Activated CD4-positive, alpha-beta memory T cell treated with anti-CD3 and anti-CD28 coated beads, Interleukin-2, amount 10 ng/mL, durations not matched to agents 7 days and 5 days (primary cell): ENCODE measurements at regions not wholly inside any gene's neighbourhood (a gene's known extent, or its start where the extent isn't known, plus 50 kb on each side); places are given as distances from the start of the nearest gene placed in this dataset.

Experiments used
- CTCF ChIA-PET: fragments of 350-600 bp; sonication (Branson Sonifier 250); formaldehyde crosslinking; loops from one replicate; lab custom pipeline; 2021; ENCODE audit warnings: antibody characterized with exemption, inconsistent platforms; lab: Charles Lee
- POLR2A ChIA-PET: fragments of 350-600 bp; sonication (Branson Sonifier 250); formaldehyde crosslinking; loops from one replicate; lab custom pipeline; 2021; ENCODE audit warnings: antibody characterized with exemption; lab: Charles Lee
- DNase-seq: peaks from one replicate; pipeline ENCODE4 v3.0.0-alpha.2; 2020
- H3K27ac Mint-ChIP-seq: one replicate; pipeline ENCODE4 v1.8.0; 2021; ENCODE audit warnings: mild to moderate bottlenecking, mixed read lengths
- H3K27me3 Mint-ChIP-seq: one replicate; pipeline ENCODE4 v1.8.0; 2021; ENCODE audit warnings: mixed read lengths
- H3K36me3 Mint-ChIP-seq: one replicate; pipeline ENCODE4 v1.8.0; 2021; ENCODE audit warnings: low read depth, mixed read lengths
- H3K4me1 Mint-ChIP-seq: one replicate; pipeline ENCODE4 v1.8.0; 2021; ENCODE audit warnings: mixed read lengths
- H3K4me3 Mint-ChIP-seq: one replicate; pipeline ENCODE4 v1.8.0; 2021; ENCODE audit warnings: mild to moderate bottlenecking, mixed read lengths
- H3K9me3 Mint-ChIP-seq: one replicate; pipeline ENCODE4 v1.8.0; 2021; ENCODE audit warnings: mixed read lengths

- H3K9me3 Mint-ChIP-seq: peaks cover 8% of the 10 kb centered on the region
Measured at GRCh38 chr11:91164452-91164822, 941.6 kb upstream of the CHORDC1 start.

GRCh38 chr11:91163619-91164451 is 941.0 kb upstream of the CHORDC1 start:
- ChIA-PET CTCF (no interaction called here), POLR2A (no interaction called here)
- H3K9me3 Mint-ChIP-seq: peaks cover 8% of the 10 kb centered on the region
- H3K27me3 Mint-ChIP-seq: no peaks in the 10 kb centered on the region
- no peak overlapping the region for H3K27ac Mint-ChIP-seq
- H3K4me1 Mint-ChIP-seq: no peaks in the 10 kb centered on the region
- H3K4me3 Mint-ChIP-seq: no peak overlapping the region
- H3K36me3 Mint-ChIP-seq: no peaks in the 10 kb centered on the region
- DNase-seq: no peak

More at GRCh38 chr11:91164452-91164822, 941.6 kb upstream of the CHORDC1 start:
- Mint-ChIP-seq H3K4me1 (no peaks in the 10 kb centered on the region), H3K36me3 (no peaks in the 10 kb centered on the region), H3K27me3 (no peaks in the 10 kb centered on the region), H3K4me3 (no peak overlapping the region), H3K27ac (no peak overlapping the region)
- CTCF ChIA-PET: no interaction called here
- POLR2A ChIA-PET: no interaction called here
- DNase-seq: no peak

GRCh38 chr11:91160661-91161060 is 937.8 kb upstream of the CHORDC1 start:
- peaks cover 11% of the 10 kb centered on the region for H3K9me3 Mint-ChIP-seq
- H3K27ac Mint-ChIP-seq: no peak overlapping the region
- no peaks in the 10 kb centered on the region for H3K36me3 Mint-ChIP-seq
- CTCF ChIA-PET: no interaction called here
- no peak overlapping the region for H3K4me3 Mint-ChIP-seq
- no peaks in the 10 kb centered on the region for H3K27me3 Mint-ChIP-seq
- no peaks in the 10 kb centered on the region for H3K4me1 Mint-ChIP-seq
- POLR2A ChIA-PET: no interaction called here
- DNase-seq: no peak

GRCh38 chr11:91158891-91159537 is 936.2 kb upstream of the CHORDC1 start:
- Mint-ChIP-seq H3K9me3 (peaks cover 3% of the 10 kb centered on the region), H3K36me3 (no peaks in the 10 kb centered on the region), H3K27ac (no peak overlapping the region), H3K4me3 (no peak overlapping the region), H3K27me3 (no peaks in the 10 kb centered on the region), H3K4me1 (no peaks in the 10 kb centered on the region)
- ChIA-PET POLR2A (no interaction called here), CTCF (no interaction called here)
- no peak for DNase-seq

- Mint-ChIP-seq H3K36me3 (no peaks in the 10 kb centered on the region), H3K9me3 (peaks cover 3% of the 10 kb centered on the region), H3K27me3 (no peaks in the 10 kb centered on the region), H3K4me1 (no peaks in the 10 kb centered on the region), H3K27ac (no peak overlapping the region), H3K4me3 (no peak overlapping the region)
- DNase-seq: no peak
- POLR2A ChIA-PET: no interaction called here
- CTCF ChIA-PET: no interaction called here
Measured at GRCh38 chr11:91158297-91158696, 935.4 kb upstream of the CHORDC1 start.

- no peak overlapping the region for H3K27ac Mint-ChIP-seq
- H3K36me3 Mint-ChIP-seq: no peaks in the 10 kb centered on the region
- no peaks in the 10 kb centered on the region for H3K27me3 Mint-ChIP-seq
- peaks cover 16% of the 10 kb centered on the region for H3K9me3 Mint-ChIP-seq
- H3K4me1 Mint-ChIP-seq: no peaks in the 10 kb centered on the region
- CTCF ChIA-PET: no interaction called here
- POLR2A ChIA-PET: no interaction called here
- H3K4me3 Mint-ChIP-seq: no peak overlapping the region
- no peak for DNase-seq
Measured at GRCh38 chr11:91156041-91156440, 933.2 kb upstream of the CHORDC1 start.

GRCh38 chr11:91147885-91148284 is 925.0 kb upstream of the CHORDC1 start:
- Mint-ChIP-seq H3K4me3 (no peak overlapping the region), H3K9me3 (peaks cover 22% of the 10 kb centered on the region), H3K36me3 (no peaks in the 10 kb centered on the region), H3K4me1 (no peaks in the 10 kb centered on the region), H3K27ac (no peak overlapping the region), H3K27me3 (no peaks in the 10 kb centered on the region)
- DNase-seq: no peak
- ChIA-PET POLR2A (no interaction called here), CTCF (no interaction called here)

GRCh38 chr11:91141655-91142054 is 918.8 kb upstream of the CHORDC1 start:
- no peaks in the 10 kb centered on the region for H3K27me3 Mint-ChIP-seq
- no peak overlapping the region for H3K27ac Mint-ChIP-seq
- CTCF ChIA-PET: no interaction called here
- H3K4me3 Mint-ChIP-seq: no peak overlapping the region
- DNase-seq: no peak
- no peaks in the 10 kb centered on the region for H3K4me1 Mint-ChIP-seq
- no peaks in the 10 kb centered on the region for H3K36me3 Mint-ChIP-seq
- peaks cover 10% of the 10 kb centered on the region for H3K9me3 Mint-ChIP-seq
- POLR2A ChIA-PET: no interaction called here

GRCh38 chr11:91136631-91137030 is 913.8 kb upstream of the CHORDC1 start:
- ChIA-PET POLR2A (no interaction called here), CTCF (no interaction called here)
- DNase-seq: no peak
- no peaks in the 10 kb centered on the region for H3K36me3 Mint-ChIP-seq
- H3K4me1 Mint-ChIP-seq: no peaks in the 10 kb centered on the region
- H3K4me3 Mint-ChIP-seq: no peak overlapping the region
- peaks cover 11% of the 10 kb centered on the region for H3K9me3 Mint-ChIP-seq
- no peaks in the 10 kb centered on the region for H3K27me3 Mint-ChIP-seq
- H3K27ac Mint-ChIP-seq: no peak overlapping the region

- Mint-ChIP-seq H3K9me3 (peaks cover 8% of the 10 kb centered on the region), H3K27ac (no peak overlapping the region), H3K4me1 (no peaks in the 10 kb centered on the region), H3K27me3 (no peaks in the 10 kb centered on the region), H3K36me3 (no peaks in the 10 kb centered on the region), H3K4me3 (no peak overlapping the region)
- CTCF ChIA-PET: no interaction called here
- DNase-seq: no peak
- POLR2A ChIA-PET: no interaction called here
Measured at GRCh38 chr11:91133361-91133760, 910.5 kb upstream of the CHORDC1 start.

GRCh38 chr11:91129596-91129995 is 906.7 kb upstream of the CHORDC1 start:
- Mint-ChIP-seq H3K4me1 (no peaks in the 10 kb centered on the region), H3K4me3 (no peak overlapping the region), H3K9me3 (peaks cover 4% of the 10 kb centered on the region), H3K27me3 (no peaks in the 10 kb centered on the region), H3K27ac (no peak overlapping the region), H3K36me3 (no peaks in the 10 kb centered on the region)
- ChIA-PET POLR2A (no interaction called here), CTCF (no interaction called here)
- no peak for DNase-seq

GRCh38 chr11:91124363-91124762 is 901.5 kb upstream of the CHORDC1 start:
- no peak overlapping the region for H3K4me3 Mint-ChIP-seq

GRCh38 chr11:91115116-91115515 is 892.3 kb upstream of the CHORDC1 start:
- POLR2A ChIA-PET: no interaction called here

More at GRCh38 chr11:91124363-91124762, 901.5 kb upstream of the CHORDC1 start:
- Mint-ChIP-seq H3K36me3 (no peaks in the 10 kb centered on the region), H3K4me1 (no peaks in the 10 kb centered on the region), H3K9me3 (peaks cover 6% of the 10 kb centered on the region), H3K27ac (no peak overlapping the region), H3K27me3 (no peaks in the 10 kb centered on the region)
- ChIA-PET CTCF (no interaction called here), POLR2A (no interaction called here)
- no peak for DNase-seq

GRCh38 chr11:91104237-91104636 is 881.4 kb upstream of the CHORDC1 start:
- H3K4me3 Mint-ChIP-seq: no peak overlapping the region
- DNase-seq: no peak
- peaks cover 3% of the 10 kb centered on the region for H3K9me3 Mint-ChIP-seq
- H3K36me3 Mint-ChIP-seq: no peaks in the 10 kb centered on the region
- H3K27ac Mint-ChIP-seq: no peak overlapping the region
- no peaks in the 10 kb centered on the region for H3K4me1 Mint-ChIP-seq
- CTCF ChIA-PET: no interaction called here
- POLR2A ChIA-PET: no interaction called here
- no peaks in the 10 kb centered on the region for H3K27me3 Mint-ChIP-seq

More at GRCh38 chr11:91115116-91115515, 892.3 kb upstream of the CHORDC1 start:
- DNase-seq: no peak
- Mint-ChIP-seq H3K36me3 (no peaks in the 10 kb centered on the region), H3K27ac (no peak overlapping the region), H3K9me3 (peaks cover 12% of the 10 kb centered on the region), H3K27me3 (no peaks in the 10 kb centered on the region), H3K4me3 (no peak overlapping the region), H3K4me1 (no peaks in the 10 kb centered on the region)
- CTCF ChIA-PET: no interaction called here
